Natural killer cell treated with Interleukin-12 subunit alpha and Interleukin-12 subunit beta and Interleukin-15 and Interleukin-18, amount 100 ng/mL, for 72 hours (primary cell): ENCODE measurements at regions not wholly inside any gene's neighbourhood (a gene's known extent, or its start where the extent isn't known, plus 50 kb on each side); places are given as distances from the start of the nearest gene placed in this dataset.
"Not testable (repeated sequence)": the region's sequence is repeated elsewhere in the genome, so short reads cannot be mapped to it uniquely, and the experiment has no call there.

Source experiments
- ATAC-seq, 2 donors: fragments of 150-1000 bp; cut with Tn5 transposase in 1 of 2; sonication (Bioruptor Pico), chemical (Tn5 transposase) in 1 of 2; 2 replicates each; pipeline ENCODE4 v1.10.0; 2021
- DNase-seq: peaks from one replicate; pipeline ENCODE4 v3.0.0; 2022; ENCODE audit warnings: low spot score
- H3K27ac Mint-ChIP-seq, 2 donors: 1 replicate in 1 of 2; 2 replicates in 1 of 2; pipeline ENCODE4 v1.8.0; 2022; ENCODE audit warnings: mixed read lengths in 2 of 2, mild to moderate bottlenecking in 1 of 2, moderate library complexity in 1 of 2
- H3K27me3 Mint-ChIP-seq, 2 donors: 1 replicate in 1 of 2; 2 replicates in 1 of 2; pipeline ENCODE4 v1.8.0; 2022; ENCODE audit warnings: mixed read lengths in 2 of 2
- H3K36me3 Mint-ChIP-seq: one replicate; pipeline ENCODE4 v1.8.0; 2022; ENCODE audit warnings: mixed read lengths
- H3K4me1 Mint-ChIP-seq, 2 donors: 1 replicate in 1 of 2; 2 replicates in 1 of 2; pipeline ENCODE4 v1.8.0; 2022; ENCODE audit warnings: low read depth in 2 of 2, mixed read lengths in 2 of 2, mild to moderate bottlenecking in 1 of 2
- H3K4me3 Mint-ChIP-seq: one replicate; pipeline ENCODE4 v1.8.0; 2022; ENCODE audit warnings: mixed read lengths
- H3K9me3 Mint-ChIP-seq: 2 replicates; pipeline ENCODE4 v1.8.0; 2022; ENCODE audit warnings: mixed read lengths

- Mint-ChIP-seq H3K27me3 (peaks cover 0 to 34% of the 10 kb centered on the region in 2 donors), H3K4me3 (no peak overlapping the region), H3K27ac (no peak overlapping the region), H3K36me3 (no peaks in the 10 kb centered on the region), H3K4me1 (no peaks in the 10 kb centered on the region), H3K9me3 (no peaks in the 10 kb centered on the region)
- no peak for DNase-seq
- ATAC-seq, result no peak
These were observed 50.3 kb upstream of the ATP6AP2 start for GRCh38 chrX:40530509-40530908.

GRCh38 chrX:40527543-40527942 lies 53.2 kb upstream of the ATP6AP2 start:
- Mint-ChIP-seq H3K27me3 (peaks cover 0 to 27% of the 10 kb centered on the region in 2 donors), H3K36me3 (no peaks in the 10 kb centered on the region), H3K9me3 (no peaks in the 10 kb centered on the region), H3K4me3 (no peak overlapping the region), H3K27ac (no peak overlapping the region), H3K4me1 (no peaks in the 10 kb centered on the region)
- ATAC-seq, result no peak
- no peak for DNase-seq

- H3K36me3 Mint-ChIP-seq, result no peaks in the 10 kb centered on the region
- H3K4me3 Mint-ChIP-seq, result no peak overlapping the region
- ATAC-seq (no peak), DNase-seq (no peak)
- H3K27ac Mint-ChIP-seq, result no peak overlapping the region
- H3K4me1 Mint-ChIP-seq, result no peaks in the 10 kb centered on the region
- no peaks in the 10 kb centered on the region for H3K9me3 Mint-ChIP-seq
- H3K27me3 Mint-ChIP-seq, result peaks cover 0 to 28% of the 10 kb centered on the region in 2 donors
These were observed 54.4 kb upstream of the ATP6AP2 start for GRCh38 chrX:40526412-40526811.

- H3K4me1 Mint-ChIP-seq, H3K27ac Mint-ChIP-seq, DNase-seq, H3K36me3 Mint-ChIP-seq, ATAC-seq, H3K9me3 Mint-ChIP-seq, H3K4me3 Mint-ChIP-seq: not testable (repeated sequence)
- peaks cover 0 to 27% of the 10 kb centered on the region in 2 donors for H3K27me3 Mint-ChIP-seq
These were observed 54.9 kb upstream of the ATP6AP2 start for GRCh38 chrX:40525901-40526300.

GRCh38 chrX:40524423-40524822 lies 56.3 kb upstream of the ATP6AP2 start:
- DNase-seq, result no peak
- Mint-ChIP-seq H3K36me3 (no peaks in the 10 kb centered on the region), H3K4me1 (no peaks in the 10 kb centered on the region), H3K4me3 (no peak overlapping the region), H3K27ac (no peak overlapping the region), H3K9me3 (no peaks in the 10 kb centered on the region), H3K27me3 (peaks cover 0 to 30% of the 10 kb centered on the region in 2 donors)
- no peak for ATAC-seq

GRCh38 chrX:40523852-40524251 lies 56.9 kb upstream of the ATP6AP2 start:
- Mint-ChIP-seq H3K27ac (no peak overlapping the region), H3K27me3 (peaks cover 0 to 28% of the 10 kb centered on the region in 2 donors), H3K36me3 (no peaks in the 10 kb centered on the region), H3K4me1 (no peaks in the 10 kb centered on the region), H3K4me3 (no peak overlapping the region), H3K9me3 (no peaks in the 10 kb centered on the region)
- DNase-seq (no peak), ATAC-seq (no peak)

GRCh38 chrX:40521868-40522450 lies 58.8 kb upstream of the ATP6AP2 start:
- no peaks in the 10 kb centered on the region for H3K9me3 Mint-ChIP-seq
- no peak for DNase-seq
- H3K27ac Mint-ChIP-seq, result no peak overlapping the region
- H3K4me3 Mint-ChIP-seq, result no peak overlapping the region
- no peaks in the 10 kb centered on the region for H3K36me3 Mint-ChIP-seq
- peak in 1 of 2 donors; percentile 41 for ATAC-seq
- peaks cover 0 to 22% of the 10 kb centered on the region in 2 donors for H3K27me3 Mint-ChIP-seq
- no peaks in the 10 kb centered on the region for H3K4me1 Mint-ChIP-seq

- no peak overlapping the region for H3K4me3 Mint-ChIP-seq
- H3K4me1 Mint-ChIP-seq, result no peaks in the 10 kb centered on the region
- H3K27ac Mint-ChIP-seq, result no peak overlapping the region
- H3K27me3 Mint-ChIP-seq, result peaks cover 0 to 9% of the 10 kb centered on the region in 2 donors
- no peaks in the 10 kb centered on the region for H3K36me3 Mint-ChIP-seq
- DNase-seq (no peak), ATAC-seq (no peak)
- H3K9me3 Mint-ChIP-seq, result no peaks in the 10 kb centered on the region
These were observed 66.4 kb upstream of the ATP6AP2 start for GRCh38 chrX:40514376-40514775.

- DNase-seq (no peak), ATAC-seq (no peak)
- Mint-ChIP-seq H3K27ac (no peak overlapping the region), H3K4me3 (no peak overlapping the region), H3K9me3 (no peaks in the 10 kb centered on the region), H3K36me3 (no peaks in the 10 kb centered on the region), H3K27me3 (peaks cover 0 to 12% of the 10 kb centered on the region in 2 donors), H3K4me1 (no peaks in the 10 kb centered on the region)
These were observed 66.9 kb upstream of the ATP6AP2 start for GRCh38 chrX:40513835-40514234.

GRCh38 chrX:40513012-40513411 lies 67.8 kb upstream of the ATP6AP2 start:
- no peak overlapping the region for H3K27ac Mint-ChIP-seq
- no peaks in the 10 kb centered on the region for H3K9me3 Mint-ChIP-seq
- H3K27me3 Mint-ChIP-seq, result peaks cover 0 to 8% of the 10 kb centered on the region in 2 donors
- ATAC-seq (no peak), DNase-seq (no peak)
- H3K4me1 Mint-ChIP-seq, result no peaks in the 10 kb centered on the region
- no peak overlapping the region for H3K4me3 Mint-ChIP-seq
- H3K36me3 Mint-ChIP-seq, result no peaks in the 10 kb centered on the region

GRCh38 chrX:40511258-40511657 lies 69.5 kb upstream of the ATP6AP2 start:
- Mint-ChIP-seq H3K36me3 (no peaks in the 10 kb centered on the region), H3K27ac (no peak overlapping the region), H3K4me3 (no peak overlapping the region), H3K4me1 (no peaks in the 10 kb centered on the region), H3K27me3 (peaks cover 0 to 8% of the 10 kb centered on the region in 2 donors), H3K9me3 (no peaks in the 10 kb centered on the region)
- no peak for DNase-seq
- no peak for ATAC-seq

GRCh38 chrX:40508560-40508959 lies 72.2 kb upstream of the ATP6AP2 start:
- H3K27me3 Mint-ChIP-seq, result peaks cover 0 to 8% of the 10 kb centered on the region in 2 donors
- no peak overlapping the region for H3K4me3 Mint-ChIP-seq
- H3K9me3 Mint-ChIP-seq, result no peaks in the 10 kb centered on the region
- DNase-seq (no peak), ATAC-seq (no peak)
- H3K27ac Mint-ChIP-seq, result no peak overlapping the region
- no peaks in the 10 kb centered on the region for H3K36me3 Mint-ChIP-seq
- no peaks in the 10 kb centered on the region for H3K4me1 Mint-ChIP-seq

- Mint-ChIP-seq H3K4me1 (no peaks in the 10 kb centered on the region), H3K27ac (no peak overlapping the region), H3K36me3 (no peaks in the 10 kb centered on the region), H3K4me3 (no peak overlapping the region), H3K9me3 (no peaks in the 10 kb centered on the region), H3K27me3 (peaks cover 0 to 17% of the 10 kb centered on the region in 2 donors)
- ATAC-seq (no peak), DNase-seq (no peak)
These were observed 74.4 kb upstream of the ATP6AP2 start for GRCh38 chrX:40506201-40506985.

- H3K4me3 Mint-ChIP-seq, result no peak overlapping the region
- H3K36me3 Mint-ChIP-seq, result no peaks in the 10 kb centered on the region
- no peaks in the 10 kb centered on the region for H3K9me3 Mint-ChIP-seq
- H3K27ac Mint-ChIP-seq, result no peak overlapping the region
- no peak for ATAC-seq
- DNase-seq, result no peak
- peaks cover 0 to 20% of the 10 kb centered on the region in 2 donors for H3K27me3 Mint-ChIP-seq
- no peaks in the 10 kb centered on the region for H3K4me1 Mint-ChIP-seq
These were observed 75.8 kb upstream of the ATP6AP2 start for GRCh38 chrX:40504801-40505605.
